ENCODE measurements at regions not wholly inside any gene's neighbourhood (a gene's known extent, or its start where the extent isn't known, plus 50 kb on each side); places are given as distances from the start of the nearest gene placed in this dataset.

GRCh38 chr10:83253011-83253671 lies 886.2 kb upstream of the GHITM start:
- H3K23ac ChIP-seq (ENCODE audit: low read depth, low read length, poor library complexity), result no peak overlapping the region
- no CpG with 5 or more reads among the region's 1 CpG for WGBS, 2 donors (ENCODE audit: extremely low coverage in 2 of 2, insufficient read length in 2 of 2, insufficient replicate concordance in 1 of 2)
- no peaks in the 10 kb centered on the region for H3K27me3 ChIP-seq (ENCODE audit: control insufficient read depth in 3 of 3, insufficient read depth in 3 of 3, low read depth in 1 of 3, low read length in 3 of 3)
- no peaks in the 10 kb centered on the region for H3K4me1 ChIP-seq (ENCODE audit: control insufficient read depth in 2 of 2, insufficient read depth in 1 of 2, low read depth in 1 of 2, low read length in 2 of 2)
- no peak overlapping the region for H3K27ac ChIP-seq (replicated peaks; ENCODE audit: low read length)
- H2BK12ac ChIP-seq (ENCODE audit: low read length), result no peak overlapping the region
- H2AK5ac ChIP-seq (ENCODE audit: low read depth, low read length), result no peak overlapping the region
- H2BK120ac ChIP-seq (ENCODE audit: low read depth, low read length), result no peak overlapping the region
- no peak overlapping the region for H4K91ac ChIP-seq (ENCODE audit: low read depth, low read length, poor library complexity)
- no peak for DNase-seq (ENCODE audit: low spot score)
- H3K4me2 ChIP-seq (ENCODE audit: insufficient read depth, low read length, poor library complexity, severe bottlenecking), result no peak overlapping the region
- no peak overlapping the region for H3K18ac ChIP-seq (ENCODE audit: low read length)
- no peak overlapping the region for H3K4ac ChIP-seq (ENCODE audit: low read length)
- no peak overlapping the region for H3K4me3 ChIP-seq (ENCODE audit: low read length in 2 of 2)
- H3K14ac ChIP-seq (ENCODE audit: low read length), result no peak overlapping the region
- H2BK5ac ChIP-seq (ENCODE audit: low read length), result no peak overlapping the region
- H2BK15ac ChIP-seq (ENCODE audit: low read length), result no peak overlapping the region
- H2AFZ ChIP-seq (ENCODE audit: low read length), result no peak overlapping the region
- no peaks in the 10 kb centered on the region for H3K79me1 ChIP-seq (ENCODE audit: low read depth, low read length)
- no peak overlapping the region for H4K8ac ChIP-seq (ENCODE audit: low read depth, low read length)
- no peak overlapping the region for H3K9ac ChIP-seq (ENCODE audit: low read depth, low read length, poor library complexity)
- peaks cover 0 to 8% of the 10 kb centered on the region in 2 donors for H3K9me3 ChIP-seq (replicated peaks in 1 of 2; ENCODE audit: control insufficient read depth in 2 of 2, insufficient read depth in 1 of 2, low read depth in 1 of 2, low read length in 2 of 2)
- no peaks in the 10 kb centered on the region for H3K36me3 ChIP-seq (replicated peaks in 1 of 2; ENCODE audit: control insufficient read depth in 2 of 2, insufficient read depth in 2 of 2, low read length in 2 of 2)

GRCh38 chr10:83254698-83255097 lies 884.6 kb upstream of the GHITM start:
- H2BK5ac ChIP-seq (ENCODE audit: low read length), result no peak overlapping the region
- H3K9me3 ChIP-seq (replicated peaks in 1 of 2; ENCODE audit: control insufficient read depth in 2 of 2, insufficient read depth in 1 of 2, low read depth in 1 of 2, low read length in 2 of 2), result peaks cover 0 to 8% of the 10 kb centered on the region in 2 donors
- no peak overlapping the region for H3K4me2 ChIP-seq (ENCODE audit: insufficient read depth, low read length, poor library complexity, severe bottlenecking)
- H3K14ac ChIP-seq (ENCODE audit: low read length), result no peak overlapping the region
- DNase-seq (ENCODE audit: low spot score), result no peak
- H4K8ac ChIP-seq (ENCODE audit: low read depth, low read length), result no peak overlapping the region
- no peak overlapping the region for H3K18ac ChIP-seq (ENCODE audit: low read length)
- H3K23ac ChIP-seq (ENCODE audit: low read depth, low read length, poor library complexity), result no peak overlapping the region
- no peak overlapping the region for H4K91ac ChIP-seq (ENCODE audit: low read depth, low read length, poor library complexity)
- no peak overlapping the region for H2BK12ac ChIP-seq (ENCODE audit: low read length)
- H3K79me1 ChIP-seq (ENCODE audit: low read depth, low read length), result no peaks in the 10 kb centered on the region
- no peak overlapping the region for H3K4ac ChIP-seq (ENCODE audit: low read length)
- no peak overlapping the region for H2AK5ac ChIP-seq (ENCODE audit: low read depth, low read length)
- H3K4me3 ChIP-seq (ENCODE audit: low read length in 2 of 2), result no peak overlapping the region
- H2AFZ ChIP-seq (ENCODE audit: low read length), result no peak overlapping the region
- no peak overlapping the region for H2BK15ac ChIP-seq (ENCODE audit: low read length)
- no peak overlapping the region for H3K27ac ChIP-seq (replicated peaks; ENCODE audit: low read length)
- no CpG with 5 or more reads among the region's 1 CpG for WGBS, 2 donors (ENCODE audit: extremely low coverage in 2 of 2, insufficient read length in 2 of 2, insufficient replicate concordance in 1 of 2)
- H3K4me1 ChIP-seq (ENCODE audit: control insufficient read depth in 2 of 2, insufficient read depth in 1 of 2, low read depth in 1 of 2, low read length in 2 of 2), result no peaks in the 10 kb centered on the region
- no peak overlapping the region for H3K9ac ChIP-seq (ENCODE audit: low read depth, low read length, poor library complexity)
- no peaks in the 10 kb centered on the region for H3K36me3 ChIP-seq (replicated peaks in 1 of 2; ENCODE audit: control insufficient read depth in 2 of 2, insufficient read depth in 2 of 2, low read length in 2 of 2)
- H3K27me3 ChIP-seq (ENCODE audit: control insufficient read depth in 3 of 3, insufficient read depth in 3 of 3, low read depth in 1 of 3, low read length in 3 of 3), result no peaks in the 10 kb centered on the region
- H2BK120ac ChIP-seq (ENCODE audit: low read depth, low read length), result no peak overlapping the region

- Histone ChIP-seq H3K36me3 (replicated peaks in 1 of 2; ENCODE audit: control insufficient read depth in 2 of 2, insufficient read depth in 2 of 2, low read length in 2 of 2) (no peaks in the 10 kb centered on the region), H2BK15ac (ENCODE audit: low read length) (no peak overlapping the region), H3K27me3 (ENCODE audit: control insufficient read depth in 3 of 3, insufficient read depth in 3 of 3, low read depth in 1 of 3, low read length in 3 of 3) (no peaks in the 10 kb centered on the region), H3K4me3 (ENCODE audit: low read length in 2 of 2) (no peak overlapping the region), H3K4ac (ENCODE audit: low read length) (no peak overlapping the region), H4K91ac (ENCODE audit: low read depth, low read length, poor library complexity) (no peak overlapping the region), H3K4me1 (ENCODE audit: control insufficient read depth in 2 of 2, insufficient read depth in 1 of 2, low read depth in 1 of 2, low read length in 2 of 2) (no peaks in the 10 kb centered on the region), H3K18ac (ENCODE audit: low read length) (no peak overlapping the region), H4K8ac (ENCODE audit: low read depth, low read length) (no peak overlapping the region), H3K9me3 (replicated peaks in 1 of 2; ENCODE audit: control insufficient read depth in 2 of 2, insufficient read depth in 1 of 2, low read depth in 1 of 2, low read length in 2 of 2) (no peaks in the 10 kb centered on the region), H3K9ac (ENCODE audit: low read depth, low read length, poor library complexity) (no peak overlapping the region), H2AFZ (ENCODE audit: low read length) (no peak overlapping the region), H2BK120ac (ENCODE audit: low read depth, low read length) (no peak overlapping the region), H3K27ac (replicated peaks; ENCODE audit: low read length) (no peak overlapping the region), H2BK12ac (ENCODE audit: low read length) (no peak overlapping the region), H2AK5ac (ENCODE audit: low read depth, low read length) (no peak overlapping the region), H3K79me1 (ENCODE audit: low read depth, low read length) (no peaks in the 10 kb centered on the region), H3K14ac (ENCODE audit: low read length) (no peak overlapping the region), H3K4me2 (ENCODE audit: insufficient read depth, low read length, poor library complexity, severe bottlenecking) (no peak overlapping the region), H3K23ac (ENCODE audit: low read depth, low read length, poor library complexity) (no peak overlapping the region), H2BK5ac (ENCODE audit: low read length) (no peak overlapping the region)
- no peak for DNase-seq (ENCODE audit: low spot score)
- no CpG with 5 or more reads among the region's 1 CpG for WGBS, 2 donors (ENCODE audit: extremely low coverage in 2 of 2, insufficient read length in 2 of 2, insufficient replicate concordance in 1 of 2)
Measured at GRCh38 chr10:83262434-83262833, 876.9 kb upstream of the GHITM start.

GRCh38 chr10:83272666-83273434 lies 866.5 kb upstream of the GHITM start:
- no peak overlapping the region for H3K4me3 ChIP-seq (ENCODE audit: low read length in 2 of 2)
- H2BK5ac ChIP-seq (ENCODE audit: low read length), result no peak overlapping the region
- no peaks in the 10 kb centered on the region for H3K27me3 ChIP-seq (ENCODE audit: control insufficient read depth in 3 of 3, insufficient read depth in 3 of 3, low read depth in 1 of 3, low read length in 3 of 3)
- no peak overlapping the region for H3K27ac ChIP-seq (replicated peaks; ENCODE audit: low read length)
- H4K91ac ChIP-seq (ENCODE audit: low read depth, low read length, poor library complexity), result no peak overlapping the region
- H2BK12ac ChIP-seq (ENCODE audit: low read length), result no peak overlapping the region
- H3K14ac ChIP-seq (ENCODE audit: low read length), result no peak overlapping the region
- no peak overlapping the region for H3K18ac ChIP-seq (ENCODE audit: low read length)
- no peak overlapping the region for H3K4ac ChIP-seq (ENCODE audit: low read length)
- no peaks in the 10 kb centered on the region for H3K79me1 ChIP-seq (ENCODE audit: low read depth, low read length)
- no peak overlapping the region for H3K23ac ChIP-seq (ENCODE audit: low read depth, low read length, poor library complexity)
- H2BK15ac ChIP-seq (ENCODE audit: low read length), result no peak overlapping the region
- H2AK5ac ChIP-seq (ENCODE audit: low read depth, low read length), result no peak overlapping the region
- no peak overlapping the region for H3K4me2 ChIP-seq (ENCODE audit: insufficient read depth, low read length, poor library complexity, severe bottlenecking)
- H3K36me3 ChIP-seq (replicated peaks in 1 of 2; ENCODE audit: control insufficient read depth in 2 of 2, insufficient read depth in 2 of 2, low read length in 2 of 2), result no peaks in the 10 kb centered on the region
- no peak overlapping the region for H3K9ac ChIP-seq (ENCODE audit: low read depth, low read length, poor library complexity)
- H2BK120ac ChIP-seq (ENCODE audit: low read depth, low read length), result no peak overlapping the region
- H2AFZ ChIP-seq (ENCODE audit: low read length), result no peak overlapping the region
- H3K9me3 ChIP-seq (replicated peaks in 1 of 2; ENCODE audit: control insufficient read depth in 2 of 2, insufficient read depth in 1 of 2, low read depth in 1 of 2, low read length in 2 of 2), result no peaks in the 10 kb centered on the region
- no CpG with 5 or more reads among the region's 3 CpGs for WGBS, 2 donors (ENCODE audit: extremely low coverage in 2 of 2, insufficient read length in 2 of 2, insufficient replicate concordance in 1 of 2)
- DNase-seq (ENCODE audit: low spot score), result no peak
- no peak overlapping the region for H4K8ac ChIP-seq (ENCODE audit: low read depth, low read length)
- H3K4me1 ChIP-seq (ENCODE audit: control insufficient read depth in 2 of 2, insufficient read depth in 1 of 2, low read depth in 1 of 2, low read length in 2 of 2), result peaks cover 0 to 3% of the 10 kb centered on the region in 2 donors
